MG63 (cell line): ENCODE measurements at regions not wholly inside any gene's neighbourhood (a gene's known extent, or its start where the extent isn't known, plus 50 kb on each side); places are given as distances from the start of the nearest gene placed in this dataset.

Experiments
- DNase-seq: peaks from one replicate; pipeline ENCODE4 v3.0.0-alpha.2; 2020
- H3K27me3 ChIP-seq: fragments of 250-450 bp; sonication (Bioruptor Pico); 2 replicates; pipeline ENCODE4 v1.5.1; 2020; ENCODE audit warnings: mild to moderate bottlenecking, moderate library complexity
- H3K36me3 ChIP-seq: fragments of 250-450 bp; sonication (Bioruptor Pico); 2 replicates; pipeline ENCODE4 v1.5.1; 2020; ENCODE audit warnings: mild to moderate bottlenecking, moderate library complexity
- H3K4me3 ChIP-seq: fragments of 250-450 bp; sonication (Bioruptor Pico); 2 replicates; pipeline ENCODE4 v1.5.1; 2020; ENCODE audit warnings: mild to moderate bottlenecking, moderate library complexity
- H3K9me3 ChIP-seq: fragments of 250-450 bp; sonication (Bioruptor Pico); 2 replicates; pipeline ENCODE4 v1.5.1; 2020; ENCODE audit warnings: mild to moderate bottlenecking, moderate library complexity

DNA sequence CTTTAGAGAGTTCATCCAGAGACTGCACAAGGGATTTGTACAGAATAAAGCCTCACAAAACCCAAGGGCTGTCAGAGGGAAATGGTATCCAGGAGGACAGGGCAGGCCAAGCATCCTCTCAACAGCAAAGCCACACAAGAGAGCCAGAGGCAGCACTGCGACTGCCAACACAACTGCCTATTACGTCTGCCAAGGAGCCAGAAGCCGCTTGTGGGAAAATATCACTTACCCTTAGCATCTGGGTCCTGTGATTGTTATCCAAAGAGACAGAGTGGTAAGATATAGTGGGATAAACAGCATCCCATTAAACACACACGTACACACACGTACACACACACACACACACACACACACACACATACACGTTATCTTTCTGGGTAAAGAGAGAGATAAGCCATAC, 618.3 kb upstream of the AGTR1 start:
- H3K9me3 ChIP-seq: no peaks in the 10 kb centered on the region
- H3K36me3 ChIP-seq: no peaks in the 10 kb centered on the region
- H3K4me3 ChIP-seq: no peak overlapping the region
- no peaks in the 10 kb centered on the region for H3K27me3 ChIP-seq
- DNase-seq: peak; percentile 56

DNA sequence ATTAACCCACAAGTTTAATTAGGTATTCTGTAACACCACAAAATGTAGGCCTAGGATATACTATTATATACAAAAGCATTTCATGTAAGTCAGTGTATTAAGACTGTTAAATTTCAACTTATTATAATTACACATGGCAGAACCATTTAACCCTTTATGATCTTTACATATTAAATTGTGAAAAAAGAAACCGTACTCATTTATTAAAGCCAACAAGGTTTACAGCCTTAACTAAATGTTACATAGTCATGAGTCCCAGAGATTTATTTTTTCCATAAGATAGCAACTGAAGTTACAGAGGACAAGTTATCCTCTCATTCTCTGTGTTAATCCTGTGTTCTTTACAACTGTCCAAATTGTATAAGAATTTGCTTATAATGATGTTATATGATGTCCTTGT, 615.8 kb upstream of the AGTR1 start:
- H3K9me3 ChIP-seq: no peaks in the 10 kb centered on the region
- no peak for DNase-seq
- no peak overlapping the region for H3K4me3 ChIP-seq
- no peaks in the 10 kb centered on the region for H3K27me3 ChIP-seq
- no peaks in the 10 kb centered on the region for H3K36me3 ChIP-seq

- H3K9me3 ChIP-seq: no peaks in the 10 kb centered on the region
- H3K27me3 ChIP-seq: no peaks in the 10 kb centered on the region
- H3K36me3 ChIP-seq: no peaks in the 10 kb centered on the region
- no peak for DNase-seq
- H3K4me3 ChIP-seq: no peak overlapping the region
Measured at GRCh38 chr3:148082506-148083280, 615.0 kb upstream of the AGTR1 start.

DNA sequence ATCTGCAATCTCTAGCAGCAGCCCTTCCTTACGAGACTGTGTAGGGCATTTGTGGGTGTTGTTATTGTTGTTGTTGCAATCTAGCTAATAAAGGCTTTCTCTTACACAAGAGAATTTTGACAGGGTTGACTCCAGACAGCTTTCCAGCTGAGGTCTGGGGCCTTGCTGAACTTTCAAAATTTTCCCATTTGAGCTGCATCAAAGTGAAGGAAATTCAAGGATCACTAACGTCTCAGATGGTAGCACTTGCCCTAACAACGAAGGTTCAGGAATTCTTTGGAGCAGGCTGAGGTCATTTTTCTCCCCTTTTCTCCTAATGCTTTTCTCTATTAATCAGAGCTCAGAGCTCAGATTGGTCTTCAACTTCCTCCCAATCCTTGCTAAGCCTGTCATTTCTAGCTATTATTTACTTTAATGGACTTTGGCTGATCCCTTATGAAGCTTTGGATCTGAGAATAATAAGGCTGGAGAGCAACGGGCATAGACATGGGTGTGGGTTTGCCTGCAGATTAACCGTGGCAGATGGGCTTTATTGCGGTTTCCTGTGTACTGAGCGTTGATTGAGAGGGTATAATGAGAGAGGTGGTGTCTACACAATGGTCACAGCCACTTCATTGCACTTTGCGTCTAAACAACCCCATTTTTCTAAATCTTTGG, 614.0 kb upstream of the AGTR1 start:
- Histone ChIP-seq H3K4me3 (no peak overlapping the region), H3K9me3 (no peaks in the 10 kb centered on the region), H3K27me3 (no peaks in the 10 kb centered on the region), H3K36me3 (no peaks in the 10 kb centered on the region)
- no peak for DNase-seq

- Histone ChIP-seq H3K36me3 (no peaks in the 10 kb centered on the region), H3K27me3 (no peaks in the 10 kb centered on the region), H3K4me3 (no peak overlapping the region), H3K9me3 (no peaks in the 10 kb centered on the region)
- DNase-seq: no peak
Measured at GRCh38 chr3:148084931-148085330, 612.8 kb upstream of the AGTR1 start.

- no peaks in the 10 kb centered on the region for H3K36me3 ChIP-seq
- no peak overlapping the region for H3K4me3 ChIP-seq
- DNase-seq: no peak
- no peaks in the 10 kb centered on the region for H3K9me3 ChIP-seq
- H3K27me3 ChIP-seq: no peaks in the 10 kb centered on the region
Measured at GRCh38 chr3:148087601-148088371, 609.9 kb upstream of the AGTR1 start.

- DNase-seq: no peak
- Histone ChIP-seq H3K36me3 (no peaks in the 10 kb centered on the region), H3K4me3 (no peak overlapping the region), H3K27me3 (no peaks in the 10 kb centered on the region), H3K9me3 (no peaks in the 10 kb centered on the region)
Measured at GRCh38 chr3:148089171-148089570, 608.5 kb upstream of the AGTR1 start.

GRCh38 chr3:148090156-148090555, 607.5 kb upstream of the AGTR1 start:
- no peaks in the 10 kb centered on the region for H3K9me3 ChIP-seq
- DNase-seq: no peak
- H3K36me3 ChIP-seq: no peaks in the 10 kb centered on the region
- no peaks in the 10 kb centered on the region for H3K27me3 ChIP-seq
- no peak overlapping the region for H3K4me3 ChIP-seq

GRCh38 chr3:148092624-148093347, 604.9 kb upstream of the AGTR1 start:
- H3K9me3 ChIP-seq: no peaks in the 10 kb centered on the region
- DNase-seq: no peak
- H3K27me3 ChIP-seq: no peaks in the 10 kb centered on the region
- H3K4me3 ChIP-seq: no peak overlapping the region
- H3K36me3 ChIP-seq: no peaks in the 10 kb centered on the region

DNA sequence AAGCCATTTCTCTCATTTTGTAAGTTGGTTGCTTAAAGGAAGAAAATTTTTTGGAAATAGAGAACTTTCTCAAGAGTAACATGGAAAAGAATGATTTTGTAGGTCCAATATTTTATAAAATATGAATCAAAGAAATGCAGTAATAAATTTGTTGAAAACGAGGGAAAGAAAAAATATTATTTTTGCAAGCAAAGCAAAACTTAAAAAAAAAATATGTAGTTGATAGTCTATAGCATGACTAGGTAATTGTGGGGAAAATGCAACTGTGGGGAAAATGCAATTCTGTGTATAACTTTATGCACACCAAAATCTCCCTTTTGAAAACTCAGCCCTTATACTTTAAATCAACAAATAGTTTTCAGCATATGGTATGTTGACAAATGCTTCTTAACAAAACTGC, 604.0 kb upstream of the AGTR1 start:
- Histone ChIP-seq H3K27me3 (no peaks in the 10 kb centered on the region), H3K4me3 (no peak overlapping the region), H3K9me3 (no peaks in the 10 kb centered on the region), H3K36me3 (no peaks in the 10 kb centered on the region)
- DNase-seq: no peak

GRCh38 chr3:148095962-148096361, 601.7 kb upstream of the AGTR1 start:
- no peak for DNase-seq
- Histone ChIP-seq H3K27me3 (no peaks in the 10 kb centered on the region), H3K4me3 (no peak overlapping the region)

DNA sequence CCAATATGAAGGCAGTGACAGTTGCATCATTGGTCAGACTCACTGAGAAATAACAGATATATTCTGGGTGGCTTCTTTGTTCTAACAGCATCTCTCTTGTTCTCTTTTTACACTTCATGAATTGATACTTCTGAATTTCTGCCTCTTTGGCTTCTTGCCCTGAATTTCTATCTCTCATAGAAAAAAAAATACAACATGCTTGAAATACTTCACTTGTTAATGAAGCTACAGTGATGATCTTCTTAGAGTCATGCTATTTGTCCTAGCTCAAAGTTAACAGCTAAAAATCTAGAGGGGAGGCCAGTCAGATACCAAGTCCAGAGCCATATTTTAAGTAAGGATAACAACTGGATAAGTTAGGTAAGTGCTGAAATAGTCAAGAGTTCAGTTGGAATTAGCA, 597.2 kb upstream of the AGTR1 start:
- Histone ChIP-seq H3K36me3 (no peaks in the 10 kb centered on the region), H3K4me3 (no peak overlapping the region), H3K9me3 (no peaks in the 10 kb centered on the region), H3K27me3 (no peaks in the 10 kb centered on the region)
- no peak for DNase-seq

More at GRCh38 chr3:148095962-148096361, 601.7 kb upstream of the AGTR1 start:
- H3K9me3 ChIP-seq: no peaks in the 10 kb centered on the region
- H3K36me3 ChIP-seq: no peaks in the 10 kb centered on the region

DNA sequence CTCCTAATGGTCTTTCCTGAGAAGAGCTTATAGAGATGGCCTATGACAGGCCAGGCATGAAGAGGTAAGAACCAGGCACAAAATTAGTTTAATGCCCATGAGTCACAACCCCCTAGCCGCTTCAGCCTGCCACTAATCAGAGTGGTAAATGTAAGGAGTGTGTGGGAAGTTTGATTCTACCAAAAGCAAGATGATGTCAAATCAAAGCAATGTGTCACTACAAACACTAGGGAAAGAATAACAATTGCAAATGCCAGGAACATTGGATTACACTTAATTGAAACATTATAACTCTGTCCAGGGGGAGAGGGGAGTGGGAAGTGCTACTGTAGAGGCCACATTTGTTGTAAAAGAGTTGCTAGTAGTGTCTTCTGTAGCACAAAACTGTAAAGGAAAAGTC, 596.6 kb upstream of the AGTR1 start:
- Histone ChIP-seq H3K4me3 (no peak overlapping the region), H3K9me3 (no peaks in the 10 kb centered on the region), H3K27me3 (no peaks in the 10 kb centered on the region), H3K36me3 (no peaks in the 10 kb centered on the region)
- peak; percentile 58 for DNase-seq

DNA sequence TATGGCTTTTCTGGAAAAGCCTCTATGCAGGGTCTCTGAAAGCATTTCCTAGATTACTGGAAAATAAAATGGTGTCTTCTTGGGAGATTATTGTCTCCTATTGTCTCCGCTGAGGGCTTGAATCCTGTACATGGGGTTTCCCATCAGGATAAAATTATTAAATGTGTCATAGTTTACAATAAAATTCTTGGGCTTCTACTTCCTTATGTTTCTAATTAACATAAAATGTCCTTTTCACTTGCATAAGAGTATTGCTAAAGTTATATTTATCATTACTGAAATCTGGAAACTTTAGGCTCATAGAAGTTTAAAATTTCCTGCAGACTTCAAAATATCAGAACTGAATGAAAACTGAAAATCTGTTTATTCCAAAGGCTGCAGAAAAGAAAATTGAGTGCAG, 595.5 kb upstream of the AGTR1 start:
- no peak overlapping the region for H3K4me3 ChIP-seq
- no peak for DNase-seq
- H3K9me3 ChIP-seq: no peaks in the 10 kb centered on the region
- H3K27me3 ChIP-seq: no peaks in the 10 kb centered on the region
- no peaks in the 10 kb centered on the region for H3K36me3 ChIP-seq

DNA sequence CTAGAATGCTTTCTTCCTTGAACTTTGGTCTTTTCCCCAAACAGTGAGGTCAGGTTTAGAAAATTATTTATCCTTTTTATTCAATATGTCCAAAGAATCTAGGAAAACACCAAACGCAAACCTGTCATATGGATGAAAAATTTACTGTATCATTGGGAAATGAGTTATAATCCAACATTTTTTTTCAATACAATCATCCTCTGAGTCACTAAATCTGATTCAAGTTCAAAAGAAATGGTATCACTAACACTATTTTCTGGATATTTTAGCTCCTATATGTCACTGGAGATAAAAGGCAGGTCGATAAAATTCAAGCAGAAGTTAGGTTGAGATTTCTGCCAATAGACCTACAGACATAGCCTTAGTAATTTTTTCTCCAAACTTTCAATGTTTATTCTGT, 591.6 kb upstream of the AGTR1 start:
- H3K27me3 ChIP-seq: no peaks in the 10 kb centered on the region
- H3K9me3 ChIP-seq: no peaks in the 10 kb centered on the region
- DNase-seq: no peak
- H3K36me3 ChIP-seq: no peaks in the 10 kb centered on the region
- no peak overlapping the region for H3K4me3 ChIP-seq

DNA sequence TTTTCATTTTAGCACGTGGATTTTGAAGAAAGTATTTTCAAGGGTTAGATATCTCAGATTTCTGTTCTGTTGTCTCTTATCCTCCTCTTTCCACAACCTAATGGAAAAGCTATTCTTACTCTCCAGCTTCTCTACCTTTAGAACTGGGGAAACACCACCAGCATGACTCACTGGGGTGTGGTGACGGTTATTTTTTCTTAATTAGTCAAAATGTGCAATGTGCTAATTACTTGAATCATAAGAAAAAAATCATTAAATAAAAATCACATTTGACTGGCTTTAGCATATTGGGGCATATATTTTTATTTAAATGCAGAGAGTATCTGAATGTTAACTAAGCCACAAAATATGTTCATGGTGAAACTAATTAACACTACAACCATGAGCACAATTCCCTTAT, 570.7 kb upstream of the AGTR1 start:
- Histone ChIP-seq H3K4me3 (no peak overlapping the region), H3K9me3 (no peaks in the 10 kb centered on the region), H3K27me3 (no peaks in the 10 kb centered on the region), H3K36me3 (no peaks in the 10 kb centered on the region)
- no peak for DNase-seq

DNA sequence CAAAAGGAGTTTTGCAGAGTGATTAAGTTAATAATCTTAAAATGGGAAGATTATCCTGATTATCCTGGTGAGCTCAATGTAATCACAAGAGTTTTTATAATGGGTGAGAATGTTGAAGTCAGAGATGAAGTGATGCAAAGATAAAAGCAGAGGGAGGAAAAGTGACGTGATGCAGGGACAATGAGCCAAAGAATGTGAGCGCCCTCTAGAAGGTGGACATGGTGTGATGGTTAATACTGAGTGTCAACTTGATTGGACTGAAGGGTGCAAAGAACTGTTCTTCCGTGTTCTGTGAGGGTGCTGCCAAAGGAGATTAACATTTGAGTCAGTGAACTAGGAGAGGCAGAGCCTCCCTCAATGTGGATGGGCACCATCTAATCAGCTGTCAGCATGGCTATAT, 569.6 kb upstream of the AGTR1 start:
- H3K9me3 ChIP-seq: no peaks in the 10 kb centered on the region
- H3K36me3 ChIP-seq: no peaks in the 10 kb centered on the region
- H3K4me3 ChIP-seq: no peak overlapping the region
- H3K27me3 ChIP-seq: no peaks in the 10 kb centered on the region
- no peak for DNase-seq
